GM12878 (cell line): ENCODE measurements at regions not wholly inside any gene's neighbourhood (a gene's known extent, or its start where the extent isn't known, plus 50 kb on each side); places are given as distances from the start of the nearest gene placed in this dataset.
A peak's percentile ranks its signal among the peaks of the same experiment; 100 is the strongest.

Source experiments
- ATAC-seq: fragments of 200-7000 bp; cut with Tn5 transposase; 3 replicates; pipeline ENCODE4 v1.9.1; 2020; ENCODE audit warnings: mild to moderate bottlenecking, moderate library complexity
- BruUV-seq: library from RNA; stranded (reverse); fragments of 400-500 nt; replicated peaks from 2 replicates; lab custom pipeline; 2021; lab: Mats Ljungman, UMichigan
- CTCF ChIA-PET: fragments of 300-600 bp; sonication (Branson Sonifier 250); formaldehyde crosslinking; extraction: SDS; loops from one replicate; lab custom pipeline; 2021; ENCODE audit warnings: inconsistent platforms; lab: Yijun Ruan, JAX
- POLR2A ChIA-PET: fragments of 350-600 bp; formaldehyde crosslinking; extraction: SDS; loops from one replicate; lab custom pipeline; 2021; ENCODE audit warnings: inconsistent platforms; lab: Charles Lee
- RAD21 ChIA-PET: fragments of 300-600 bp; sonication (Branson Sonifier 250); formaldehyde crosslinking; loops from one replicate; lab custom pipeline; 2023; ENCODE audit warnings: antibody characterized with exemption; ENCODE audit not compliant: unreplicated experiment; lab: Charles Lee
- SMC1A ChIA-PET: fragments of 300-600 bp; sonication (Branson Sonifier 250); formaldehyde crosslinking; loops from one replicate; lab custom pipeline; 2023; ENCODE audit not compliant: unreplicated experiment, uncharacterized antibody; lab: Charles Lee
- DNase-seq: peaks from one replicate; pipeline ENCODE4 v3.0.0-alpha.2; 2011; ENCODE audit warnings: low read depth, low spot score
- FAIRE-seq: peaks from 3 replicates; lab custom pipeline; 2011; peaks lifted over from hg19 to GRCh38; lab: Jason Lieb, UNC
- H2AFZ ChIP-seq: 2 replicates; pipeline ENCODE4 v1.6.0; 2011; ENCODE audit warnings: low read depth, low read length, control low read depth; ENCODE audit not compliant: control insufficient read depth
- H3K27ac ChIP-seq: 2 replicates; pipeline ENCODE4 v1.5.1; 2011; ENCODE audit warnings: control low read depth; ENCODE audit not compliant: control insufficient read depth, insufficient read depth
- H3K27me3 ChIP-seq, 2 experiments: replicated peaks in 1 of 2; 2 replicates each; pipeline versions ENCODE4 v1.6.0 to v1.6.1; 2011; ENCODE audit warnings: low read length in 1 of 2; ENCODE audit not compliant: control insufficient read depth in 2 of 2, insufficient read depth in 2 of 2
- H3K36me3 ChIP-seq, 2 experiments: 2 replicates each; pipeline ENCODE4 v1.5.1; 2011; ENCODE audit warnings: low read length in 1 of 2; ENCODE audit not compliant: control insufficient read depth in 2 of 2, insufficient read depth in 2 of 2
- H3K4me1 ChIP-seq: 2 replicates; pipeline ENCODE4 v1.6.1; 2011; ENCODE audit warnings: mild to moderate bottlenecking, low read length, moderate library complexity, mixed read lengths; ENCODE audit not compliant: control insufficient read depth, insufficient read depth
- H3K4me2 ChIP-seq: 2 replicates; pipeline ENCODE4 v1.6.0; 2011; ENCODE audit warnings: control low read depth; ENCODE audit not compliant: control insufficient read depth, insufficient read depth
- H3K4me3 ChIP-seq: fragments of 200-600 bp; sonication (generic); 2 replicates; pipeline ENCODE4 v1.5.1; 2016
- H3K79me2 ChIP-seq: 2 replicates; pipeline ENCODE4 v1.6.0; 2011; ENCODE audit warnings: low read length; ENCODE audit not compliant: control insufficient read depth, insufficient read depth
- H3K9ac ChIP-seq: 2 replicates; pipeline ENCODE4 v1.8.0; 2011; ENCODE audit warnings: low read length, control low read depth, mixed read lengths; ENCODE audit not compliant: control insufficient read depth, insufficient read depth
- H3K9me3 ChIP-seq: replicated peaks from 3 replicates; pipeline ENCODE4 v1.5.1; 2011; ENCODE audit warnings: mild to moderate bottlenecking, low read length; ENCODE audit not compliant: control insufficient read depth, insufficient read depth
- H4K20me1 ChIP-seq: 2 replicates; pipeline ENCODE4 v1.6.0; 2011; ENCODE audit not compliant: control insufficient read depth, insufficient read depth
- BACH1 ChIP-seq: fragments of 450-650 bp; IDR thresholded peaks from 2 replicates; pipeline ENCODE4 v1.6.1; 2017; ENCODE audit warnings: mild to moderate bottlenecking, borderline replicate concordance
- CHD1 ChIP-seq: IDR thresholded peaks from 2 replicates; pipeline ENCODE4 v1.6.1; 2012; ENCODE audit warnings: low read depth, low read length, improper control_type of control experiment
- CHD4 ChIP-seq: fragments of 200-600 bp; sonication (generic); IDR thresholded peaks from 2 replicates; pipeline ENCODE4 v1.6.1; 2016; ENCODE audit warnings: mild to moderate bottlenecking
- CTCF ChIP-seq, 3 experiments: IDR thresholded peaks in 2 of 3; conservative IDR thresholded peaks in 1 of 3; 2 replicates each; pipeline ENCODE4 v1.5.1; 2011; ENCODE audit warnings: low read depth in 3 of 3, low read length in 3 of 3, mild to moderate bottlenecking in 3 of 3, control low read depth in 2 of 3, moderate library complexity in 2 of 3, inconsistent platforms in 1 of 3, mixed read lengths in 1 of 3; ENCODE audit not compliant: control insufficient read depth in 2 of 3, insufficient read depth in 1 of 3; ENCODE audit errors: extremely low read depth in 1 of 3
- DPF2 ChIP-seq: fragments of 450-650 bp; IDR thresholded peaks from 2 replicates; pipeline ENCODE4 v1.6.1; 2017; ENCODE audit warnings: mild to moderate bottlenecking
- FOS ChIP-seq: IDR thresholded peaks from 3 replicates; pipeline ENCODE4 v1.6.1; 2011; ENCODE audit warnings: borderline replicate concordance; ENCODE audit not compliant: insufficient read length; ENCODE audit errors: extremely low read depth
- GABPA ChIP-seq: IDR thresholded peaks from 2 replicates; pipeline ENCODE4 v1.6.1; 2014; ENCODE audit warnings: antibody characterized with exemption, low read depth, mild to moderate bottlenecking, inconsistent platforms
- MEF2A ChIP-seq: IDR thresholded peaks from 2 replicates; pipeline ENCODE4 v1.6.1; 2011; ENCODE audit warnings: low read depth, mild to moderate bottlenecking, low read length, moderate library complexity; ENCODE audit not compliant: insufficient read depth
- NR2C2 ChIP-seq: IDR thresholded peaks from 2 replicates; pipeline ENCODE4 v1.6.1; 2011; ENCODE audit warnings: borderline replicate concordance, low read depth; ENCODE audit not compliant: control insufficient read depth, insufficient read length
- SIN3A ChIP-seq: IDR thresholded peaks from 2 replicates; pipeline ENCODE4 v1.6.1; 2012; ENCODE audit warnings: low read depth, low read length, improper control_type of control experiment
- ZNF274 ChIP-seq: IDR thresholded peaks from one replicate; pipeline ENCODE4 v1.8.0; 2011; ENCODE audit not compliant: insufficient read length, insufficient read depth
- WGBS: methylation state at CpG from one replicate; pipeline ENCODE4 v1.1.6; 2016; ENCODE audit warnings: low lambda C conversion rate; ENCODE audit not compliant: insufficient replicate concordance, insufficient coverage; ENCODE audit errors: missing lambda C conversion rate; 5-methylcytosine and 5-hydroxymethylcytosine counted together
- in situ Hi-C: fragments of 300-500 bp; cut with MboI; formaldehyde crosslinking; loops from 9 replicates; pipeline ENCODE4 v1.14.3; 2018; ENCODE audit warnings: mixed read lengths
- intact Hi-C: fragments of 100-400 bp; cut with micrococcal nuclease; formaldehyde crosslinking; loops from one replicate; pipeline ENCODE4 v1.14.2; 2022; ENCODE audit not compliant: unreplicated experiment
- TF ChIP-seq, protein P1 (sequence below): IDR thresholded peaks from 2 replicates; pipeline ENCODE4 v1.6.1; 2011; ENCODE audit warnings: mild to moderate bottlenecking, low read depth, low read length, moderate library complexity; ENCODE audit not compliant: insufficient replicate concordance

DNA sequence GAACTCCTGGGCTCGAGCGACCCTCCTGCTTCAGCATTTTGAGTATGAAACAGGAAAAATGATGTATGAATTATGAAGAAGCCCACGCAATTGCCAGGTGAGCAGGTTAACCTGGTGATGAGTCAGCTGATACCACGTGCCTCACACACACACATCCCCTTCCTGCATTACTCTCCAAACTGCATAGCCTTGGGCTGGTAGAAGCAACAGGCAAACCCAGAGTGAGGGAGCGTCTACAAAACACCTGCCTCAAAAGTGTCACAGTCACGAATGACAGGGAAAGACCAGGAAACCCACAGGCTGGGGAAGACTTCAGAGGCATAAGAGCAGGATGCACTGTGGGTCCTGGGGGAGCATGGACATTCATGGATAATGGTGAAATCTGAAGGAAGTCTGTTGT lies 192.8 kb upstream of the IRS2 start (continued):
- TF ChIP-seq CHD4 (no peak), MEF2A (no peak), ZNF274 (no peak), GABPA (no peak)

GRCh38 chr13:109977212-109977968 lies 191.0 kb upstream of the IRS2 start:
- SMC1A ChIA-PET = interaction anchor here (0.5 kb wide), 1 partner anchor 513 kb away, joined by 3 read pairs; no protein-coding TSS in a partner anchor
- H3K27ac ChIP-seq = no peak overlapping the region
- POLR2A ChIA-PET = no interaction called here

More at GRCh38 chr13:109977212-109977968, 191.0 kb upstream of the IRS2 start:
- Histone ChIP-seq H3K4me3 (no peak overlapping the region), H3K9ac (no peak overlapping the region), H3K4me2 (no peak overlapping the region), H3K36me3 (no peaks in the 10 kb centered on the region)
- peak; percentile 62 for ATAC-seq
- in situ Hi-C loops = no loop called here
- no TSS peak for BruUV-seq
- FAIRE-seq = no peak
- CTCF ChIA-PET = no interaction called here
- intact Hi-C loops = no loop called here
- TF ChIP-seq SIN3A (no peak), CHD1 (no peak), FOS (no peak), NR2C2 (no peak), CTCF (IDR thresholded peaks at IDR 0.05 in 2 of 3, conservative IDR thresholded peaks at IDR 0.05 in 1 of 3; ENCODE audit: control insufficient read depth in 2 of 3, extremely low read depth in 1 of 3, insufficient read depth in 1 of 3, low read depth in 3 of 3, low read length in 3 of 3) (no peak), BACH1 (no peak), DPF2 (no peak)
- TF ChIP-seq, protein P1, sequence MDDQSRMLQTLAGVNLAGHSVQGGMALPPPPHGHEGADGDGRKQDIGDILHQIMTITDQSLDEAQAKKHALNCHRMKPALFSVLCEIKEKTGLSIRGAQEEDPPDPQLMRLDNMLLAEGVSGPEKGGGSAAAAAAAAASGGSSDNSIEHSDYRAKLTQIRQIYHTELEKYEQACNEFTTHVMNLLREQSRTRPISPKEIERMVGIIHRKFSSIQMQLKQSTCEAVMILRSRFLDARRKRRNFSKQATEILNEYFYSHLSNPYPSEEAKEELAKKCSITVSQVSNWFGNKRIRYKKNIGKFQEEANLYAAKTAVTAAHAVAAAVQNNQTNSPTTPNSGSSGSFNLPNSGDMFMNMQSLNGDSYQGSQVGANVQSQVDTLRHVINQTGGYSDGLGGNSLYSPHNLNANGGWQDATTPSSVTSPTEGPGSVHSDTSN = no peak
- TF ChIP-seq, all 136 proteins: peak for 0
- Histone ChIP-seq H3K4me1 (no peaks in the 10 kb centered on the region), H3K9me3 (no peaks in the 10 kb centered on the region), H2AFZ (no peak overlapping the region), H4K20me1 (no peaks in the 10 kb centered on the region), H3K27me3 (no peaks in the 10 kb centered on the region; a peak in 1 of 4 replicates), H3K79me2 (no peaks in the 10 kb centered on the region)
- DNase-seq = no peak
- RAD21 ChIA-PET = no interaction called here
- WGBS = 34% methylated on average over 11 of the region's 11 CpGs
